Activated T-helper 2 cell treated with anti-CD3 and anti-CD28 coated beads, Interferon-gamma antibody, Interleukin-2, Interleukin-4, amounts not matched to agents 10 μg/mL and 5 μg/mL and 100 μg/mL, durations not matched to agents 14 hours and 24 hours and 36 hours (primary cell): ENCODE measurements at regions not wholly inside any gene's neighbourhood (a gene's known extent, or its start where the extent isn't known, plus 50 kb on each side); places are given as distances from the start of the nearest gene placed in this dataset.

Experiments used
- DNase-seq: peaks from one replicate; pipeline ENCODE4 v3.0.0; 2021; ENCODE audit warnings: low spot score
- H3K27ac Mint-ChIP-seq: one replicate; pipeline ENCODE4 v1.8.0; 2021; ENCODE audit warnings: mixed read lengths
- H3K27me3 Mint-ChIP-seq: one replicate; pipeline ENCODE4 v1.8.0; 2021; ENCODE audit warnings: low read depth, mixed read lengths
- H3K36me3 Mint-ChIP-seq: one replicate; pipeline ENCODE4 v1.8.0; 2021; ENCODE audit warnings: low read depth, mixed read lengths
- H3K4me1 Mint-ChIP-seq: one replicate; pipeline ENCODE4 v1.8.0; 2021; ENCODE audit warnings: low read depth, mixed read lengths
- H3K4me3 Mint-ChIP-seq: one replicate; pipeline ENCODE4 v1.8.0; 2021; ENCODE audit warnings: low read depth, mild to moderate bottlenecking, moderate library complexity, mixed read lengths
- H3K9me3 Mint-ChIP-seq: one replicate; pipeline ENCODE4 v1.8.0; 2021; ENCODE audit warnings: mixed read lengths
- intact Hi-C: fragments of 100-400 bp; cut with micrococcal nuclease; formaldehyde crosslinking; loops from one replicate; pipeline ENCODE4 v1.15.1; 2023

DNA sequence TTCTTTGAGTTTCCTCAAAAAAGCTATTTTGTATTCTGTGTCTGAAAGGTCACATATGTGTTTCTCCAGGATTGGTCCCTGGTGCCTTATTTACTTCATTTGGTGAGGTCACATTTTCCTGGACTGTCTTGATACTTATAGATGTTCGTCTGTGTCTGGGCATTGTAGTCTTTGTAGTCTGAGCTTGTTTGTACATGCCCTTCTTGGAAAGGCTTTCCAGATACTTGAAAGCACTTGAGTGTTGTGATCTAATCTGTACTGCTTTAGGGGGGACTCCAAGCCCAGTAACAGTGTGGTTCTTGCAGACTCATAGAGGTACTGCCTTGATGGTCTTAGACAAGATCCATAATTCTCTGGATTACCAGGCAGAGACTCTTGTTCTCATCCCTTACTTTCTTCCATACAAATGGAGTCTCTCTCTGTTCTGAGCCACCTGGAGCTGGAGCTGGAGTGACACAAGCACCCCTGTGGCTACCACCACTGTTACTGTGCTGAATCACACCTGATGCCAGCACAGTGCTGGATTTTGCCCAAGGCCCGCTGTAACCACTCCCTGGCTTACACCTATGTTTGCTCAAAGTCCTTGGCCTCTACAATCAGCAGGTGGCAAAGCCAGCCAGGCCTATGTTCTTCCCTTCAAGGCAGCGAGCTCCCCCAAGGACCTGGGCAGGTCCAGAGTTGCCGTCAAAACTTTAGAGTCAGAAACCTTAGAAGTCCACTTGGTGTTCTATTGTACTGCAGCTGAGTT, 72.3 kb upstream of the EFHC2 start:
- H3K27ac Mint-ChIP-seq: no peak overlapping the region
- DNase-seq: no peak
- no peak overlapping the region for H3K4me3 Mint-ChIP-seq
- no peaks in the 10 kb centered on the region for H3K36me3 Mint-ChIP-seq
- no peaks in the 10 kb centered on the region for H3K9me3 Mint-ChIP-seq
- H3K27me3 Mint-ChIP-seq: no peaks in the 10 kb centered on the region
- no peaks in the 10 kb centered on the region for H3K4me1 Mint-ChIP-seq
- intact Hi-C loops: no loop called here

- Mint-ChIP-seq H3K4me1 (peaks cover 8% of the 10 kb centered on the region), H3K27ac (no peak overlapping the region), H3K27me3 (no peaks in the 10 kb centered on the region), H3K36me3 (no peaks in the 10 kb centered on the region), H3K4me3 (no peak overlapping the region), H3K9me3 (peaks cover 4% of the 10 kb centered on the region)
- intact Hi-C loops: no loop called here
- no peak for DNase-seq
Observed at GRCh38 chrX:44401151-44401550, 57.7 kb upstream of the EFHC2 start.

DNA sequence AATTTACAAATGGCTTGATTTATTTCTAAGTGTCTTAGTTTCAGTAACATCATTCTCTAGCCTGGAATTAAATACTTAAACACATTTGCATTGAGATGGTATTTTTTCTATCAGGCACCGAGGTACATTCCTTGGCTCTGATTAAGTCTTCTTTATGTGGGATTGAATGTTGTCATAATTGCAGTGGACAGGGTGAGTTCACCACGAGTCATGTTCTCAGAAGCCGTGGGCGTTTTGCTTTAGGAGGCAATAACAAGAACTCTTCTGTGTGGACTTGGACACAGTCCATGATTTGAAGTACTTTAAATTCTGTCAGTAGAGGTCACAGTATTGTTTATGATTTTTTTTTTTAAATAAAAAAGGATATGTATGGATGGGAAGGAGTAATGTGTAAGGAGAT, 57.1 kb upstream of the EFHC2 start:
- Mint-ChIP-seq H3K27me3 (no peaks in the 10 kb centered on the region), H3K9me3 (peaks cover 4% of the 10 kb centered on the region), H3K4me1 (peaks cover 4% of the 10 kb centered on the region), H3K27ac (no peak overlapping the region), H3K36me3 (no peaks in the 10 kb centered on the region), H3K4me3 (no peak overlapping the region)
- intact Hi-C loops: no loop called here
- DNase-seq: no peak

DNA sequence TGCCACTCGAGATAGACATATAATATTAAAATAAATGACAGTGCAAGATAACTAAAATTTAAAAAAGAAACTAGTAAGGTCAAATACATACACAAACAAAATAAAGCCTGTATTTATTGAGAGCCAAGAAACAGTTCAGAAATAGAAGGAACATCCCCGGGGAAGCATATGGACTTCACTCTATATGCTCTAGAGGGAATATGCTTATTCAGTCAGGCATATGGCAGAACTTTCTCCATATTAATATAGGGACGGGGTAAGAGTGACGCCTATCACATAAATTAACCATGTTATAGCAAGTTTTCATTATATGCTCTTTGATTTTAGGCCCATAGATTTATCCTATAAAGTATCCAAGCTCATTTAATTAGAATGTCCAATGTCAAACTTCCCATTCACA, 56.7 kb upstream of the EFHC2 start:
- Mint-ChIP-seq H3K36me3 (no peaks in the 10 kb centered on the region), H3K27me3 (no peaks in the 10 kb centered on the region), H3K4me3 (no peak overlapping the region), H3K4me1 (peaks cover 4% of the 10 kb centered on the region), H3K27ac (no peak overlapping the region), H3K9me3 (peaks cover 4% of the 10 kb centered on the region)
- DNase-seq: no peak
- intact Hi-C loops: no loop called here
